GM18909 (cell line): ENCODE measurements at regions not wholly inside any gene's neighbourhood (a gene's known extent, or its start where the extent isn't known, plus 50 kb on each side); places are given as distances from the start of the nearest gene placed in this dataset.

ENCODE experiments used
- ATAC-seq: cut with Tn5 transposase; IDR thresholded peaks from one replicate; pipeline ENCODE4 v1.9.1; 2021; ENCODE audit warnings: mild to moderate bottlenecking; ENCODE audit not compliant: unreplicated experiment, poor library complexity

- ATAC-seq: no peak
Observed at GRCh38 chr3:159429702-159430101, 558.9 kb upstream of the IL12A start.

GRCh38 chr3:159432682-159433340 lies 555.8 kb upstream of the IL12A start:
- ATAC-seq: no peak

- no peak for ATAC-seq
Observed at GRCh38 chr3:159439346-159439745, 549.3 kb upstream of the IL12A start.

GRCh38 chr3:159441279-159441678 lies 547.4 kb upstream of the IL12A start:
- no peak for ATAC-seq

- no peak for ATAC-seq
Observed at GRCh38 chr3:159443266-159443665, 545.4 kb upstream of the IL12A start.

GRCh38 chr3:159447841-159448240 lies 540.8 kb upstream of the IL12A start:
- ATAC-seq: no peak

GRCh38 chr3:159448902-159449301 lies 539.7 kb upstream of the IL12A start:
- ATAC-seq: no peak

GRCh38 chr3:159451067-159451466 lies 537.6 kb upstream of the IL12A start:
- no peak for ATAC-seq

GRCh38 chr3:159451482-159451881 lies 537.2 kb upstream of the IL12A start:
- no peak for ATAC-seq

GRCh38 chr3:159453036-159453435 lies 535.6 kb upstream of the IL12A start:
- ATAC-seq: no peak

- no peak for ATAC-seq
Observed at GRCh38 chr3:159453945-159454344, 534.7 kb upstream of the IL12A start.

- no peak for ATAC-seq
Observed at GRCh38 chr3:159455741-159456181, 532.9 kb upstream of the IL12A start.

- no peak for ATAC-seq
Observed at GRCh38 chr3:159458010-159458409, 530.6 kb upstream of the IL12A start.

GRCh38 chr3:159458982-159459381 lies 529.7 kb upstream of the IL12A start:
- ATAC-seq: no peak

GRCh38 chr3:159472611-159473010 lies 516.0 kb upstream of the IL12A start:
- ATAC-seq: no peak

GRCh38 chr3:159473206-159473605 lies 515.4 kb upstream of the IL12A start:
- ATAC-seq: no peak

GRCh38 chr3:159480046-159480445 lies 508.6 kb upstream of the IL12A start:
- ATAC-seq: no peak

- no peak for ATAC-seq
Observed at GRCh38 chr3:159482241-159482993, 506.2 kb upstream of the IL12A start.

- ATAC-seq: no peak
Observed at GRCh38 chr3:159482994-159483367, 505.7 kb upstream of the IL12A start.

GRCh38 chr3:159486580-159486979 lies 502.1 kb upstream of the IL12A start:
- no peak for ATAC-seq

GRCh38 chr3:159487304-159487703 lies 501.3 kb upstream of the IL12A start:
- no peak for ATAC-seq

- ATAC-seq: no peak
Observed at GRCh38 chr3:159488602-159489001, 500.0 kb upstream of the IL12A start.
